ENCODE measurements at regions not wholly inside any gene's neighbourhood (a gene's known extent, or its start where the extent isn't known, plus 50 kb on each side); places are given as distances from the start of the nearest gene placed in this dataset.

DNA sequence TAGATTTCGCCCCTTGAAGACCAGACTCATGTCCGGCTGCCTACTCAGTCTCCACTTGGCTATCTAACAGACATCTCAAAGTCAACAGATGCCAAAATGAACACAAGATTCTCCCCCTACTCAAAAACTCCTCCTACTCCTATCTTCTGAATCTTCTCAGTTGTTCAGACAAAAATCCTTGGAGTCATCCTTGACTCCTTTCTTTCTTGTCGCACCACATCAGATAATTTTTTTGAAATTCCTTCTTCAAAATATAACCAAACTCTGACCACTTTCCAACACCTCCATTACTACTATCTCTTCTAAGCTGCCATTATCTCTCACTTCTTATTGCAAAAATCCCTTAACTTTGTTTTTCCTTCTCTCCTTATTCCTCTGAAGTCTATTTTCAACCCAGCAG, 141.9 kb upstream of the SLC7A14 start:
- ATAC-seq, result no peak

DNA sequence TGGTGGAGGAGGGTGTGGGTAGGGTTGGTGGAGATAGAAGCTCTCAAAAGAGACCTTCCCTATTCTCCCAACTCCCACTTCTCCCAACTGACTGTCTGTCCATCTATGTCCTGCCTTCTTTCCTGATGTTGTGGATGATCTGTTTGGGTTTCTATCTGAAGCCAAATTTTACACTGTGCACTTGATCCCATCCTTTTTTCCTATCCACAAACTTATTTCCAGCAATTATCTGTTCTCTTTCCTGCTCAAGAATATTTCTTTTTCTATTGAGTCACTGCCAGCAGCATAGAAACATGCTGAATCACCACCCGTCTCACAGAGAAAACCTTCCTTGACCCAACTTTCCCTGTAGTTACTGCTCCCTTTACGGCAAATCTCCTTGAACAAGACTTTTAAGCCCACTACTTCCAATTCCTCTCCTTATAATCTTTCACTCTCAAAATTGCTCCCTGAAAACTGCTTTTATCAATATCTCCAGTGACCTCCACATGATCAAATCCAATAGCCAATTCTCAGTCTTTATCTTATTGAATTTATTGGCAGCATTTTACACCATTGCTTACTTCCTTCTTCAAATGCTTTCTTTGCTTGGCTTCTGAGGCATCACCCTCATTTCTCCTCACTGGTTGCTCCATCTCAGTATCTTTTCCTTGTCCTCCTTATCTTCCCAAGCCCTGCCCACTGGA, 141.2 kb upstream of the SLC7A14 start:
- ATAC-seq, result no peak

GRCh38 chr3:170725285-170725731, 139.4 kb upstream of the SLC7A14 start:
- no peak for ATAC-seq

DNA sequence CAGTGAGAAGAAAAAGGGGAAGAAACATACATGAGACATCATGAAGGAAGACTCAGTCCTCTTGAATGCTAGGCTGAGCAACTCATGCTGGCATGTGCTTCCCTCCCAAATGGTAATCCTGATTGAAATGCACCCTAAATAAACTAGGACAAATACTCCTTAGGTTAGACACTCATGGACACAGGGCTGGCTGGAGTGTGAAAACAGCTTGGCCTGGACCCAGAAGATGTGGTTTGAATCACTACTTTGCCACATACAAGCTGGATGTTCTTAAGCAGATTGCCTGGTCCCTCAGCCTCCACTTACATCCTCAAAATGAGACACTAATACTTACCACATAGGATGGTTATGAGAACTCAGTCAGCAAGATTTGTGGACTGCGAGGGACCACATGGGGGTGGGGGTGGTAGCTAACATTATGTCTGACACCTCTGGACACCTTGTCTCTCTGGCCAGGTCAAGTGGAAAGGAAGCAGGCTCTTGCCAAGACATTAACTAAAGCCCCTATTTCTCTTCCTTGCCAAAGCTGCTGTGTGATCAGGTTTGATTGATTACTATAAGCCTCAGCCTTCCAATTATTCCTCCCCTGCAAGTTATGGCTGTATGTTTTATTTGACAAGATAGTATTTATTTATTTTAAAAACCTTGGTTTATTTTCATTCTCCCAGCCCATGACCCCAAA, 138.9 kb upstream of the SLC7A14 start:
- ATAC-seq, result peak in 1 of 2 donors; percentile 9

DNA sequence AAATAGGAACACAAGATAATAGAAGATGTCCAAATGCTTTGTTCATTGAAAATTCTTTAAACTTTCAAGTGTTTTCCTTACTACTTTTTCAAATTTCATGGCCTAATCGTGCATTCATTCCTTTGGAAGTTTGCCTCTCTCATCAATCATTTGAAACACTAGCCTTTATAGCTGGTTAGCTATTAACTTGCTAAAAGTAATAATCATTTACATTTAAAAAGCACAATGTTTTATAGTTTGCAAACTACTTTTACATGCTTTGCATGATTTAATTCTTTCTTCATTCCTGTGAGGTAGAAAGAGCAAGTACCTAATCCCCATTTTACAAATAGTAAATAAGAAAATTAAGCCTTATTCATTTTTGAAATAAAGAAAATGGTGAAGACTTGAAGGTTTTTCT, 137.4 kb upstream of the SLC7A14 start:
- ATAC-seq, result no peak

- ATAC-seq, result no peak
Observed at GRCh38 chr3:170721563-170721962, 135.7 kb upstream of the SLC7A14 start.

GRCh38 chr3:170719300-170719699, 133.4 kb upstream of the SLC7A14 start:
- no peak for ATAC-seq

DNA sequence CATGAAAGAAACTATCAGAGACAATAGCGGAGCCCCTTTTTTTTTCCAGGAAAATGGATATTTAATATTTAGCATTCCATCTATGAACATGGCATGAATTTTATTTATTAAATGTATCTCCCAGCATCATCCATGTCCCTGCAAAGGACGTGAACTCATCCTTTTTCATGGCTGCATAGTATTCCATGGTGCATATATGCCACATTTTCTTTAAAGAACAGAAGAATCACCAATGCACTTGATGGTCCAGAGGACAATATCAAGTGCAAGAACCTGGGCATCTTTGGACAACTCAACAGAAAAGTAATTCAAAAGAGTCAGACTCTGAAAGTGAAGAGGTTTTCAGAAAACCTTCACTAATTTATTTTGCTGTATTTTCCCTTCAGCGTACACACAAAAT, 133.0 kb upstream of the SLC7A14 start:
- no peak for ATAC-seq

- ATAC-seq, result no peak
Observed at GRCh38 chr3:170717410-170718402, 131.8 kb upstream of the SLC7A14 start.

GRCh38 chr3:170716172-170716805, 130.4 kb upstream of the SLC7A14 start:
- ATAC-seq, result no peak

GRCh38 chr3:170714562-170715535, 129.0 kb upstream of the SLC7A14 start:
- ATAC-seq, result no peak

GRCh38 chr3:170714122-170714521, 128.2 kb upstream of the SLC7A14 start:
- no peak for ATAC-seq

GRCh38 chr3:170713653-170714052, 127.8 kb upstream of the SLC7A14 start:
- no peak for ATAC-seq

GRCh38 chr3:170712798-170713197, 126.9 kb upstream of the SLC7A14 start:
- ATAC-seq, result no peak

DNA sequence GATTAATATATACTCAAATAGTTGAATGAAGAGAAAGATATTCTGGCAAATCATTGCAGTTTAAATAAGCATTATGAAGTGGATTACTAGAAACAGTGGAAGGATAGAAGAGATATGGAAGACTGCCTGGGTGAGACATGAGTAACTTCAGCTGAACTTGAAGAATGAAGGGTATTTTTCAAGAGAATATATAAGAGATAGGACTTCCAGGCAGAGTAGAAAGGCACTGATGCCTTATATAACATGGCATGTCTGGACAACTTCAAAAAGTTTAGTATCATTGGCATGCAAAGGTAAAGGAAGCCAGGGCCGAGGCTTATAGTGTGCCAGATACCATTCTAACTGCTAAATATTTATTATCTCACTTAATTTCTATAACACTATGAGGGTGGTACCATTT, 126.5 kb upstream of the SLC7A14 start:
- ATAC-seq, result no peak

GRCh38 chr3:170711786-170712185, 125.9 kb upstream of the SLC7A14 start:
- ATAC-seq, result no peak

DNA sequence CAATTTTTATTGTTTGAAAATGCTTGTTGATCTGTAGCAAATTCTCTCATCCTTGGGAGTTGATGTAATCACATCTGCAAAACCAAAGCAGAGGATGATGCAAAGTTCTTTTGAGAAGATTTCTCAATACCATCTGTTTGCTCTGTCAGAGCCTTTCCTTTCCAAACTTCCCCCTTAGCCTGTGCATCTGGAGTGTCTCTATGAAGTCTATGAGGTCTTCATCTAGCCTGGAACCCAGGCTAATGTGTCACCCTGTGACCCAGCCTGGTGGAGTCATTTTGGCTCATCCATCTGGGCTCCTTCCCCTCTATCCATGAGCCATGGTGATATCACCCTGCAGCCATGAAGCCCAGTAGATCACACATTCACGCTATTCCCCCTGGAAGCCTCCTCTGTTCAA, 123.2 kb upstream of the SLC7A14 start:
- ATAC-seq, result no peak

- ATAC-seq, result no peak
Observed at GRCh38 chr3:170707899-170708298, 122.0 kb upstream of the SLC7A14 start.

GRCh38 chr3:170705131-170705530, 119.3 kb upstream of the SLC7A14 start:
- ATAC-seq, result no peak

- ATAC-seq, result peak in 1 of 2 donors; percentile 20
Observed at GRCh38 chr3:170703121-170703588, 117.3 kb upstream of the SLC7A14 start.

Measured in activated CD4-positive, CD25-positive, alpha-beta regulatory T cell treated with anti-CD3 and anti-CD28 coated beads, Interleukin-2, amount 50 U/mL, for 24 hours (primary cell).